ENCODE measurements at regions not wholly inside any gene's neighbourhood (a gene's known extent, or its start where the extent isn't known, plus 50 kb on each side); places are given as distances from the start of the nearest gene placed in this dataset.

GRCh38 chr17:31745964-31746600, 113.0 kb downstream of the COPRS start:
- DNase-seq (ENCODE audit: low spot score) = no peak
- no peak for TF ChIP-seq CTCF (IDR thresholded peaks at IDR 0.05)
- ATAC-seq (ENCODE audit: low FRiP score) = no peak

- no peak for DNase-seq (ENCODE audit: low spot score)
- ATAC-seq (ENCODE audit: low FRiP score) = no peak
- no peak for TF ChIP-seq CTCF (IDR thresholded peaks at IDR 0.05)
These were observed 114.5 kb downstream of the COPRS start for GRCh38 chr17:31744511-31744951.

- DNase-seq (ENCODE audit: low spot score) (no peak), ATAC-seq (ENCODE audit: low FRiP score) (no peak)
- TF ChIP-seq CTCF (IDR thresholded peaks at IDR 0.05) = no peak
These were observed 115.2 kb downstream of the COPRS start for GRCh38 chr17:31743797-31744196.

- no peak for ATAC-seq (ENCODE audit: low FRiP score)
- DNase-seq (ENCODE audit: low spot score) = no peak
- no peak for TF ChIP-seq CTCF (IDR thresholded peaks at IDR 0.05)
These were observed 117.7 kb downstream of the COPRS start for GRCh38 chr17:31741371-31741770.

GRCh38 chr17:31740611-31741082, 118.4 kb downstream of the COPRS start:
- no peak for TF ChIP-seq CTCF (IDR thresholded peaks at IDR 0.05)
- ATAC-seq (ENCODE audit: low FRiP score) = no peak
- no peak for DNase-seq (ENCODE audit: low spot score)

GRCh38 chr17:31738996-31739699, 119.9 kb downstream of the COPRS start:
- DNase-seq (ENCODE audit: low spot score) = no peak
- no peak for TF ChIP-seq CTCF (IDR thresholded peaks at IDR 0.05)
- ATAC-seq (ENCODE audit: low FRiP score) = peak; percentile 46

- TF ChIP-seq CTCF (IDR thresholded peaks at IDR 0.05) = no peak
- ATAC-seq (ENCODE audit: low FRiP score) = no peak
- no peak for DNase-seq (ENCODE audit: low spot score)
These were observed 120.6 kb downstream of the COPRS start for GRCh38 chr17:31738488-31738887.

All from omental fat pad (tissue), 3 donors.